Heart right ventricle (tissue), 16 donors: ENCODE measurements at regions not wholly inside any gene's neighbourhood (a gene's known extent, or its start where the extent isn't known, plus 50 kb on each side); places are given as distances from the start of the nearest gene placed in this dataset.

Source experiments
- ATAC-seq, 8 donors: fragments of 200-7000 bp; cut with Tn5 transposase; one replicate each; pipeline ENCODE4 v1.9.1; 2020; ENCODE audit warnings: mild to moderate bottlenecking in 8 of 8, moderate library complexity in 8 of 8, moderate number of reproducible peaks in 1 of 8
- DNase-seq, 2 donors: peaks; one replicate each; pipeline ENCODE4 v3.0.0-alpha.2; 2020
- H3K27ac ChIP-seq, 10 donors: fragments of 200-600 bp; sonication (generic) in 2 of 10; one replicate each; pipeline versions ENCODE4 v1.5.0 to v1.8.0; 2020 to 2022; ENCODE audit warnings: mild to moderate bottlenecking in 3 of 10
- H3K27me3 ChIP-seq, 7 donors: fragments of 200-600 bp; one replicate each; pipeline ENCODE4 v1.8.0; 2021 to 2022; ENCODE audit warnings: mild to moderate bottlenecking in 2 of 7
- H3K36me3 ChIP-seq, 9 donors: fragments of 200-600 bp; sonication (generic) in 1 of 9; one replicate each; pipeline versions ENCODE4 v1.5.0 to v1.8.0; 2020 to 2022; ENCODE audit warnings: mild to moderate bottlenecking in 2 of 9
- H3K4me1 ChIP-seq, 9 donors: fragments of 200-600 bp; sonication (generic) in 1 of 9; one replicate each; pipeline versions ENCODE4 v1.5.0 to v1.8.0; 2020 to 2022; ENCODE audit warnings: mild to moderate bottlenecking in 4 of 9
- H3K4me3 ChIP-seq, 10 donors: fragments of 200-600 bp; sonication (generic) in 2 of 10; one replicate each; pipeline versions ENCODE4 v1.5.0 to v1.8.0; 2020 to 2022; ENCODE audit warnings: mild to moderate bottlenecking in 7 of 10, moderate library complexity in 2 of 10
- H3K9me3 ChIP-seq, 11 donors: fragments of 200-600 bp in 10 of 11; sonication (generic) in 2 of 11; one replicate each; pipeline versions ENCODE4 v1.5.0 to v1.8.0; 2013 to 2022; ENCODE audit warnings: mild to moderate bottlenecking in 2 of 11, control low read depth in 1 of 11, moderate library complexity in 1 of 11
- CTCF ChIP-seq, 9 donors: fragments of 200-600 bp; sonication (generic) in 2 of 9; IDR thresholded peaks; one replicate each; pipeline versions ENCODE4 v1.5.0 to v1.8.0; 2021 to 2022; ENCODE audit warnings: antibody characterized with exemption in 9 of 9, mild to moderate bottlenecking in 5 of 9, moderate library complexity in 1 of 9
- WGBS, 2 donors: extraction: QIAGEN DNeasy Blood & Tissue Kit; methylation state at CpG; one replicate each; pipeline ENCODE4 v1.1.7; 2013; ENCODE audit warnings: inconsistent platforms in 1 of 2; 5-methylcytosine and 5-hydroxymethylcytosine counted together
- intact Hi-C, 10 donors: fragments of 100-400 bp; cut with DNase I; formaldehyde crosslinking; loops; one replicate each; pipeline versions ENCODE4 v1.11.1 to v1.14.2; 2022
- donor health status: Arrhythmogenic right ventricular cardiomyopathy.
- donor health status: ischemic (EF 13 %, LVEDD 7.1; RV severe dilation, severe dysfunction).
- donor health status: healthy with polysubstance abuse.
- donor health status: DM: no; HTN: yes; CAD: no.
- donor health status: DM: no; HTN: no; CAD: no.
- donor health status: ischemic (EF 25% LVEDD 6.9; RV normal size, moderate dysfunction).
- donor health status: ischemic (EF 25% LVEDD 5.7; RV mildly dilated, moderate dysfunction).
- donor health status: healthy.
- donor health status: DM: yes; HTN: yes; CAD: no.
- donor health status: Ischemic cardiomyopathy.
- donor health status: ischemic (EF 35%, LVEDD 5.7; RV mildly dilated, moderate dysfunction).
- donor health status: nonischemic (EF 11% LVEDD 7.7; RV severe dilation, severe dysfunction).
- donor health status: DM: yes; HTN: yes; CAD: no.
- donor health status: PGD.
- donor health status: ischemic (EF 29% LVEDD 5.4; RV normal size, mild dysfunction).
- donor health status: nonischemic (EF 23%, LVEDD 6.1; RV moderate dilation, normal function).

DNA sequence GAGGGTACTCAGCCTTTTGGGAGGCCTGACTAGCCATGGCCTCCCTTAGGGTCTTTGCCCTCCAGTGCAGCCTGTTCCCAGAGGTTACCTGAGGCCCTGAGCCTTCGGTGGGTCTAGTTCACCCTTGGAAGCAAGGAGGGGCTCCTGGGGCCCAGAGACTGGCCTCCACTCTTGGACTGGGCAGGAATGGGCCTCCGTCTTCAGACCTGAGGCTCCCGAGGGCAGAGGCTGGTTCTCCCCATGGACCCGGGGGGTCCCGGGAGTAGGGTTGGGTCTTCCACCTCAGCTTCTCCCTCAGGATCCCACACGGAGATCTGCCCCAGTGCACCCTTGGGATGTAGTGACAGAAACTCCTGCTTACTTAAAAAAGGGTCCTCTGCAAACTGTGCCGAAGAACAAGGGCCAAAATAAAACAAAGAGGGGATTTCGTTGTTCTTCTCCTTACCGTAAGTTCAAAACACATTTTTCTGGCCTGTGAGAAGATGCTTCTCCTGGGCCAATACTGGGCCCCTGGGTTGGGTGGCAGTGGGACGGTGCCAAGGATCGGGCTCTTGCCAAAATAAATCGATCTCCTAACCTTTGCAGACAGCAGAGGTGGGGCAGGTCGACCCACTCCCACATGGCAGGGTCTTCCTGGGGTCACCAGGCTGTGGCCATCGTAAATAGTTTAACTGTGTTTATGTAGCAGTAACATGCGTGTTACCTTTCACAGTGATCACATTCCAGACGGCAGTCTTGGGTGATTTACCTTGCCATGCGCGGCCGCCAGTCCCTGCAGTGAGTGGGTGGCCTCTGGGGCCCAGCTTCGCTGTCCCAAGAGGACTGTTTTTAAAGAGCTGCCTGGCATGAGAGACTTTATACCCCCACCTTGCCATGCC, 151.8 kb downstream of the VEGFA start:
- Histone ChIP-seq H3K9me3 (no peaks in the 10 kb centered on the region), H3K27me3 (no peaks in the 10 kb centered on the region), H3K36me3 (no peaks in the 10 kb centered on the region), H3K27ac (no peak overlapping the region), H3K4me3 (no peak overlapping the region), H3K4me1 (peaks cover 0 to 38% (median 0%) of the 10 kb centered on the region in 9 donors)
- no peak for ATAC-seq
- TF ChIP-seq CTCF (IDR thresholded peaks at IDR 0.05) = no peak
- 89 to 92% methylated on average over 20 of the region's 20 CpGs for WGBS, 2 donors
- intact Hi-C loops = no loop called here
- no peak for DNase-seq

DNA sequence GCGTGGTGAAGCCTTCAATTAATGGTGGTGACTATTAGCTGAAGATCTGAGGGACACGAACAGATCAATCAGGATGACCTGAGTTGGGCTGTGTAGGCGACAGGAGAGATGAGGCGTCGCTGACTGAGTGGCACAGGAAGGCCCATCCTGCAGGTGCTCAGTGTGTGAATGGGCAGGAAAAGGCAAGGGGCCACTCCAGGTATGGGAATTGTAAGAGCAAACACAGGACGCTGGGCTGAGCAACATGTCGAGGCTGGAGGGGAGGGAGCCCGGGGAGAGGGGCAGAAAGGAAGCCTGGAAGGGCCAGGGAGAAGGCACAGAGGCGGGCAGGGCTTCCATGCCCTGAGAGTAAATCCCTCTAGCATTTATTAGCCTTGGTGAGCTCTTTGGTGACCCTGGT, 151.0 kb downstream of the VEGFA start:
- 87 to 89% methylated on average over 9 of the region's 9 CpGs for WGBS, 2 donors
- Histone ChIP-seq H3K4me1 (peaks cover 0 to 40% (median 0%) of the 10 kb centered on the region in 9 donors), H3K27me3 (no peaks in the 10 kb centered on the region), H3K36me3 (no peaks in the 10 kb centered on the region), H3K27ac (no peak overlapping the region), H3K4me3 (no peak overlapping the region), H3K9me3 (no peaks in the 10 kb centered on the region)
- ATAC-seq (no peak), DNase-seq (no peak)
- TF ChIP-seq CTCF (IDR thresholded peaks at IDR 0.05) = no peak
- intact Hi-C loops = no loop called here

- Histone ChIP-seq H3K36me3 (no peaks in the 10 kb centered on the region), H3K4me1 (peaks cover 0 to 45% (median 0%) of the 10 kb centered on the region in 9 donors), H3K27me3 (no peaks in the 10 kb centered on the region), H3K27ac (no peak overlapping the region), H3K9me3 (no peaks in the 10 kb centered on the region), H3K4me3 (no peak overlapping the region)
- intact Hi-C loops = no loop called here
- DNase-seq (no peak), ATAC-seq (no peak)
- no peak for TF ChIP-seq CTCF (IDR thresholded peaks at IDR 0.05)
- WGBS, 2 donors = 74 to 99% methylated on average over 2 of the region's 2 CpGs
Measured at GRCh38 chr6:43919774-43920173, 149.8 kb downstream of the VEGFA start.

DNA sequence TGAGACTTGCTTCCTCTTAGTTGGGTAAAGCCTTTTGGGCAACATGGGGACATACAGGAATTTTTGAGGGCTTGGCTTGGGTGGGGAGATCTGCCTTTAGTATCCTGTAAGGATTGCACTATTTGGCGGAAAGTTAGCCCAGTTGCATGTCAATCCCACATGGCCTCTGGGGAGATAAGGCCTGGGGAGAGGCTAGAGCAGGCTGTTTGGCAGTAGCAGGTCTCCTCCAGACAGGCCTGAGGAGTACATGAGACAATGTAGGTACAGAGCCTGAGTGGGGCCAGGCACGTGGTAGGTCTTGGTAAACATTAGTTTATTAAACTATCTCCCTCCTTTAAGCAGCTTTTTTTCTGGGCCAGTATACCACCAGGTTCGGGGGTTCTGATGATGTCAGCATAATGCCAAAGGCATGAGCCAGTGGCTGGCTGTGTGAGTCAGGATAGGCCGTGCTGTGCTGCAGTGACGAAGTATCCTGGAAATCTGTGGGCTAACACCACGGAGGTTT, 147.9 kb downstream of the VEGFA start:
- DNase-seq (no peak), ATAC-seq (no peak)
- Histone ChIP-seq H3K27ac (peak overlapping the region in 1 of 10 donors; percentile 20), H3K27me3 (no peaks in the 10 kb centered on the region), H3K36me3 (no peaks in the 10 kb centered on the region), H3K9me3 (no peaks in the 10 kb centered on the region), H3K4me3 (no peak overlapping the region), H3K4me1 (peaks cover 0 to 30% (median 0%) of the 10 kb centered on the region in 9 donors)
- TF ChIP-seq CTCF (IDR thresholded peaks at IDR 0.05) = no peak
- intact Hi-C loops = no loop called here
- 84 to 85% methylated on average over 6 of the region's 6 CpGs for WGBS, 2 donors
